Mucosa of descending colon (tissue), 3 donors: ENCODE measurements at regions not wholly inside any gene's neighbourhood (a gene's known extent, or its start where the extent isn't known, plus 50 kb on each side); places are given as distances from the start of the nearest gene placed in this dataset.

Source experiments
- ATAC-seq: fragments of 200-7000 bp; cut with Tn5 transposase; one replicate; pipeline ENCODE4 v1.9.1; 2020; ENCODE audit warnings: mild to moderate bottlenecking, moderate library complexity
- DNase-seq, 3 donors: peaks; one replicate each; pipeline ENCODE4 v3.0.0-alpha.2; 2020
- H3K36me3 ChIP-seq: fragments of 200-600 bp; one replicate; pipeline ENCODE4 v1.8.0; 2021; ENCODE audit warnings: low read depth, mild to moderate bottlenecking
- H3K4me1 ChIP-seq: fragments of 200-600 bp; one replicate; pipeline ENCODE4 v1.8.0; 2021; ENCODE audit warnings: low read depth, mild to moderate bottlenecking
- H3K4me3 ChIP-seq: fragments of 200-600 bp; one replicate; pipeline ENCODE4 v1.8.0; 2021; ENCODE audit warnings: mild to moderate bottlenecking
- H3K9me3 ChIP-seq: fragments of 200-600 bp; one replicate; pipeline ENCODE4 v1.8.0; 2021; ENCODE audit warnings: mild to moderate bottlenecking
- CTCF ChIP-seq: fragments of 200-600 bp; IDR thresholded peaks from one replicate; pipeline ENCODE4 v1.8.0; 2022; ENCODE audit warnings: antibody characterized with exemption, mild to moderate bottlenecking
- intact Hi-C, 2 donors: fragments of 100-400 bp; cut with DNase I in 1 of 2; cut with micrococcal nuclease in 1 of 2; formaldehyde crosslinking; loops; one replicate each; pipeline versions ENCODE4 v1.11.0 to v1.11.1; 2022; cut with DNase I, micrococcal nuclease
- donor health status: DM: no; HTN: no; CAD: no; lungs with moderate emphysema.
- donor health status: DM: no; HTN: no; CAD: no.
- donor health status: DM: no; HTN: yes; CAD: no.

- Histone ChIP-seq H3K4me1 (no peaks in the 10 kb centered on the region), H3K4me3 (no peak overlapping the region), H3K36me3 (no peaks in the 10 kb centered on the region), H3K9me3 (no peaks in the 10 kb centered on the region)
- ATAC-seq: no peak
- DNase-seq: no peak
- intact Hi-C loops: no loop called here
- TF ChIP-seq CTCF: no peak
Observed at GRCh38 chr9:107106416-107106815, 176.7 kb upstream of the RAD23B start.

- intact Hi-C loops: no loop called here
- Histone ChIP-seq H3K36me3 (no peaks in the 10 kb centered on the region), H3K4me1 (no peaks in the 10 kb centered on the region), H3K9me3 (no peaks in the 10 kb centered on the region), H3K4me3 (no peak overlapping the region)
- no peak for TF ChIP-seq CTCF
- no peak for DNase-seq
- no peak for ATAC-seq
Observed at GRCh38 chr9:107108342-107109130, 174.5 kb upstream of the RAD23B start.

- ATAC-seq (no peak), DNase-seq (no peak)
- TF ChIP-seq CTCF: no peak
- Histone ChIP-seq H3K4me1 (no peaks in the 10 kb centered on the region), H3K4me3 (no peak overlapping the region), H3K9me3 (no peaks in the 10 kb centered on the region), H3K36me3 (no peaks in the 10 kb centered on the region)
- intact Hi-C loops: no loop called here
Observed at GRCh38 chr9:107109324-107109723, 173.8 kb upstream of the RAD23B start.

- ATAC-seq (no peak), DNase-seq (peak in 1 of 3 donors; percentile 19)
- Histone ChIP-seq H3K36me3 (no peaks in the 10 kb centered on the region), H3K4me1 (no peaks in the 10 kb centered on the region), H3K9me3 (no peaks in the 10 kb centered on the region), H3K4me3 (no peak overlapping the region)
- TF ChIP-seq CTCF: no peak
- intact Hi-C loops: no loop called here
Observed at GRCh38 chr9:107110153-107110552, 172.9 kb upstream of the RAD23B start.

- Histone ChIP-seq H3K9me3 (no peaks in the 10 kb centered on the region), H3K4me3 (no peak overlapping the region), H3K36me3 (no peaks in the 10 kb centered on the region), H3K4me1 (no peaks in the 10 kb centered on the region)
- ATAC-seq (no peak), DNase-seq (no peak)
- TF ChIP-seq CTCF: no peak
- intact Hi-C loops: no loop called here
Observed at GRCh38 chr9:107112707-107113243, 170.3 kb upstream of the RAD23B start.
